ENCODE measurements at regions not wholly inside any gene's neighbourhood (a gene's known extent, or its start where the extent isn't known, plus 50 kb on each side); places are given as distances from the start of the nearest gene placed in this dataset.

DNA sequence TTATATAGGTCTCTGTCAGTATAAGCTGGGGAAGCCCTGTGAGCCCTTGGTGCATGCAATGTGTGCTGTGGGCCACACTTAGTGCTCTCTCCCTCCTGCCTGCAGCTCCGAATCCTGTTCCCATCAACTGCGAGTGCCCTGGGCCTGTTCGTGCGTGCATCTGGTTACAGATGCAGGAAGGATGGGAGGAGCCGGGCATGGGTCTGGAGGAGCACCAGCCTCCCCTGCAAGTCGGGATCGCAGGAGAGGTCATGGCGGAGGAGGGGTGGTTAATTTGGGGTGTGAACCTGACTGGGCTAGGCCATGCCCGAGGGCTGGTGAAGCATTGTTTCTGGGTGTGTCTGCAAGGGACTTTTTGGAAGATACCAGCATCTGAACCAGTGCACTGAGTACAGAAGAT lies 274.6 kb upstream of the IRX4 start:
- TF ChIP-seq, protein P1, sequence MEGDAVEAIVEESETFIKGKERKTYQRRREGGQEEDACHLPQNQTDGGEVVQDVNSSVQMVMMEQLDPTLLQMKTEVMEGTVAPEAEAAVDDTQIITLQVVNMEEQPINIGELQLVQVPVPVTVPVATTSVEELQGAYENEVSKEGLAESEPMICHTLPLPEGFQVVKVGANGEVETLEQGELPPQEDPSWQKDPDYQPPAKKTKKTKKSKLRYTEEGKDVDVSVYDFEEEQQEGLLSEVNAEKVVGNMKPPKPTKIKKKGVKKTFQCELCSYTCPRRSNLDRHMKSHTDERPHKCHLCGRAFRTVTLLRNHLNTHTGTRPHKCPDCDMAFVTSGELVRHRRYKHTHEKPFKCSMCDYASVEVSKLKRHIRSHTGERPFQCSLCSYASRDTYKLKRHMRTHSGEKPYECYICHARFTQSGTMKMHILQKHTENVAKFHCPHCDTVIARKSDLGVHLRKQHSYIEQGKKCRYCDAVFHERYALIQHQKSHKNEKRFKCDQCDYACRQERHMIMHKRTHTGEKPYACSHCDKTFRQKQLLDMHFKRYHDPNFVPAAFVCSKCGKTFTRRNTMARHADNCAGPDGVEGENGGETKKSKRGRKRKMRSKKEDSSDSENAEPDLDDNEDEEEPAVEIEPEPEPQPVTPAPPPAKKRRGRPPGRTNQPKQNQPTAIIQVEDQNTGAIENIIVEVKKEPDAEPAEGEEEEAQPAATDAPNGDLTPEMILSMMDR (IDR thresholded peaks at IDR 0.05): no peak
- TF ChIP-seq POLR2A (IDR thresholded peaks at IDR 0.05): no peak
- TF ChIP-seq EP300 (IDR thresholded peaks at IDR 0.05): no peak
